GM23248 (cell line): ENCODE measurements at regions not wholly inside any gene's neighbourhood (a gene's known extent, or its start where the extent isn't known, plus 50 kb on each side); places are given as distances from the start of the nearest gene placed in this dataset.

ENCODE experiments used
- EZH2 ChIP-seq: fragments of 200-600 bp; sonication (generic); IDR thresholded peaks from 2 replicates; pipeline ENCODE4 v1.6.1; 2018; ENCODE audit warnings: antibody characterized with exemption, mild to moderate bottlenecking; ENCODE audit not compliant: insufficient read depth, poor library complexity, severe bottlenecking
- EZH2phosphoT487 ChIP-seq: fragments of 200-600 bp; sonication (generic); IDR thresholded peaks from 2 replicates; pipeline ENCODE4 v1.6.1; 2018; ENCODE audit warnings: antibody characterized with exemption, moderate library complexity, mild to moderate bottlenecking, low read depth; ENCODE audit not compliant: insufficient read depth

- TF ChIP-seq EZH2 (no peak), EZH2phosphoT487 (no peak)
These were observed 1138.4 kb downstream of the SI start for GRCh38 chr3:163939926-163940325.
